IMR-90 (cell line): ENCODE measurements at regions not wholly inside any gene's neighbourhood (a gene's known extent, or its start where the extent isn't known, plus 50 kb on each side); places are given as distances from the start of the nearest gene placed in this dataset.

Experiments used
- ATAC-seq: fragments of 200-7000 bp; cut with Tn5 transposase; 2 replicates; pipeline ENCODE4 v1.9.1; 2020; ENCODE audit warnings: low read depth, mild to moderate bottlenecking, moderate library complexity
- BruUV-seq: library from RNA; stranded (reverse); fragments of 400-500 nt; replicated peaks from 2 replicates; lab custom pipeline; 2021; lab: Mats Ljungman, UMichigan
- CTCF ChIA-PET: fragments of 300-600 bp; formaldehyde crosslinking; extraction: SDS; loops from one replicate; lab custom pipeline; 2021; ENCODE audit warnings: antibody characterized with exemption; lab: Yijun Ruan, JAX
- POLR2A ChIA-PET: fragments of 300-600 bp; sonication (Branson Sonifier 250); formaldehyde crosslinking; loops from one replicate; lab custom pipeline; 2022; ENCODE audit warnings: antibody characterized with exemption; ENCODE audit not compliant: unreplicated experiment; lab: Charles Lee
- DNase-seq: peaks from one replicate; pipeline ENCODE4 v3.0.0; 2013
- H2AFZ ChIP-seq: replicated peaks from 2 replicates; pipeline ENCODE3; 2013; ENCODE audit warnings: low read length, mild to moderate bottlenecking; ENCODE audit not compliant: poor library complexity
- H2AK5ac ChIP-seq: 2 replicates; pipeline ENCODE4 v1.6.1; 2013; ENCODE audit warnings: low read depth, low read length, inconsistent platforms
- H2AK9ac ChIP-seq: replicated peaks from 2 replicates; pipeline ENCODE3; 2013; ENCODE audit warnings: mild to moderate bottlenecking, low read depth, low read length, moderate library complexity; ENCODE audit not compliant: poor library complexity
- H2BK120ac ChIP-seq: 2 replicates; pipeline ENCODE4 v1.6.1; 2013; ENCODE audit warnings: low read depth, low read length, inconsistent platforms
- H2BK15ac ChIP-seq: 3 replicates; pipeline ENCODE4 v1.6.1; 2013; ENCODE audit warnings: low read depth, low read length, inconsistent platforms
- H2BK20ac ChIP-seq: 2 replicates; pipeline ENCODE4 v1.6.1; 2013; ENCODE audit warnings: low read depth, mild to moderate bottlenecking, inconsistent platforms, low read length, moderate library complexity
- H2BK5ac ChIP-seq: 2 replicates; pipeline ENCODE4 v1.6.1; 2013; ENCODE audit warnings: mild to moderate bottlenecking, low read depth, low read length, inconsistent platforms; ENCODE audit not compliant: poor library complexity, severe bottlenecking
- H3K14ac ChIP-seq: replicated peaks from 2 replicates; pipeline ENCODE4 v1.6.1; 2013; ENCODE audit warnings: low read depth, low read length, inconsistent platforms
- H3K18ac ChIP-seq: 2 replicates; pipeline ENCODE4 v1.6.1; 2013; ENCODE audit warnings: low read depth, low read length, control low read depth
- H3K23ac ChIP-seq: 2 replicates; pipeline ENCODE4 v1.6.1; 2013; ENCODE audit warnings: low read depth, low read length, inconsistent platforms
- H3K27ac ChIP-seq: 2 replicates; pipeline ENCODE4 v1.5.1; 2013; ENCODE audit warnings: mild to moderate bottlenecking, control low read depth, low read length; ENCODE audit not compliant: insufficient read depth
- H3K27me3 ChIP-seq: 2 replicates; pipeline ENCODE4 v1.6.1; 2013; ENCODE audit warnings: low read length; ENCODE audit not compliant: control insufficient read depth, insufficient read depth
- H3K36me3 ChIP-seq: 2 replicates; pipeline ENCODE4 v1.6.1; 2013; ENCODE audit warnings: low read length, mixed read lengths; ENCODE audit not compliant: control insufficient read depth, insufficient read depth
- H3K4ac ChIP-seq: 2 replicates; pipeline ENCODE4 v1.6.1; 2013; ENCODE audit warnings: low read depth, low read length, inconsistent platforms
- H3K4me1 ChIP-seq: 2 replicates; pipeline ENCODE4 v1.6.1; 2013; ENCODE audit warnings: low read length, mixed read lengths; ENCODE audit not compliant: control insufficient read depth, insufficient read depth
- H3K4me2 ChIP-seq: 2 replicates; pipeline ENCODE4 v1.6.1; 2013; ENCODE audit warnings: low read depth, mild to moderate bottlenecking, control low read depth, low read length, moderate library complexity
- H3K4me3 ChIP-seq: 2 replicates; pipeline ENCODE4 v1.5.1; 2013; ENCODE audit warnings: low read depth, mild to moderate bottlenecking, control low read depth, low read length, moderate library complexity; ENCODE audit not compliant: insufficient read depth
- H3K56ac ChIP-seq: 2 replicates; pipeline ENCODE4 v1.6.1; 2013; ENCODE audit warnings: low read length, inconsistent platforms; ENCODE audit not compliant: insufficient read depth; ENCODE audit errors: extremely low read depth
- H3K79me1 ChIP-seq, 2 experiments: 2 replicates each; pipeline ENCODE4 v1.6.1; 2013; ENCODE audit warnings: low read length in 2 of 2, inconsistent platforms in 1 of 2, low read depth in 1 of 2
- H3K9ac ChIP-seq: 2 replicates; pipeline ENCODE4 v1.6.1; 2013; ENCODE audit warnings: low read depth, low read length, control low read depth
- H3K9me1 ChIP-seq: 2 replicates; pipeline ENCODE4 v1.6.1; 2013; ENCODE audit warnings: low read length, inconsistent platforms; ENCODE audit not compliant: insufficient read depth
- H3K9me3 ChIP-seq: 2 replicates; pipeline ENCODE4 v1.6.1; 2013; ENCODE audit warnings: low read length; ENCODE audit not compliant: control insufficient read depth, insufficient read depth
- H4K20me1 ChIP-seq: 2 replicates; pipeline ENCODE4 v1.6.1; 2013; ENCODE audit warnings: low read length, inconsistent platforms; ENCODE audit not compliant: insufficient read depth
- H4K5ac ChIP-seq: 2 replicates; pipeline ENCODE4 v1.6.1; 2013; ENCODE audit warnings: mild to moderate bottlenecking, low read depth, low read length, control low read depth
- H4K8ac ChIP-seq, 2 experiments: 2 replicates each; pipeline ENCODE4 v1.6.1; 2013; ENCODE audit warnings: low read depth in 2 of 2, low read length in 2 of 2, control low read depth in 1 of 2, inconsistent platforms in 1 of 2
- H4K91ac ChIP-seq: 2 replicates; pipeline ENCODE4 v1.6.1; 2013; ENCODE audit warnings: low read depth, low read length, inconsistent platforms; ENCODE audit not compliant: insufficient read depth
- BHLHE40 ChIP-seq: fragments of 150-350 bp; IDR thresholded peaks from 2 replicates; pipeline ENCODE4 v1.6.1; 2016; ENCODE audit warnings: mild to moderate bottlenecking, low read depth, low read length
- FOS ChIP-seq: fragments of 150-350 bp; IDR thresholded peaks from 2 replicates; pipeline ENCODE4 v1.6.1; 2016; ENCODE audit warnings: low read depth, low read length
- MAFK ChIP-seq: IDR thresholded peaks from 2 replicates; pipeline ENCODE4 v1.6.1; 2012; ENCODE audit warnings: low read depth, low read length, improper control_type of control experiment
- NFE2L2 ChIP-seq: fragments of 150-350 bp; IDR thresholded peaks from 2 replicates; pipeline ENCODE4 v1.6.1; 2016; ENCODE audit warnings: low read depth, mild to moderate bottlenecking, low read length
- RAD21 ChIP-seq: IDR thresholded peaks from 2 replicates; pipeline ENCODE4 v1.6.1; 2012; ENCODE audit warnings: low read length, improper control_type of control experiment
- SMC3 ChIP-seq: fragments of 150-350 bp; IDR thresholded peaks from 2 replicates; pipeline ENCODE4 v1.6.1; 2016; ENCODE audit warnings: low read depth, mild to moderate bottlenecking, antibody characterized with exemption, low read length, moderate library complexity
- WGBS, 2 experiments: methylation state at CpG; one replicate each; pipeline versions ENCODE4 v1.1.5 to v1.1.7; 2013; ENCODE audit warnings: missing lambda C conversion rate in 2 of 2; ENCODE audit not compliant: insufficient read length in 1 of 2; ENCODE audit errors: extremely low coverage in 2 of 2; 5-methylcytosine and 5-hydroxymethylcytosine counted together
- dilution Hi-C: fragments of 300-500 bp; cut with HindIII; formaldehyde crosslinking; loops from one replicate; pipeline ENCODE4 v1.14.3; 2018; ENCODE audit warnings: low sequenced_read_pairs; ENCODE audit not compliant: unreplicated experiment
- in situ Hi-C: fragments of 300-500 bp; cut with MboI; formaldehyde crosslinking; loops from 3 replicates; pipeline ENCODE4 v1.14.3; 2019; ENCODE audit warnings: low sequenced_read_pairs, inconsistent platforms, mixed read lengths
- intact Hi-C: fragments of 100-400 bp; cut with micrococcal nuclease; formaldehyde crosslinking; loops from 2 replicates; pipeline ENCODE4 v1.10.0; 2022

- no peak overlapping the region for H2AFZ ChIP-seq
- intact Hi-C loops, result no loop called here
- H2AK9ac ChIP-seq, result no peak overlapping the region
- H3K23ac ChIP-seq, result no peak overlapping the region
- no peak overlapping the region for H3K18ac ChIP-seq
- H3K79me1 ChIP-seq, result no peaks in the 10 kb centered on the region
- no peak for TF ChIP-seq BHLHE40
- no peak for TF ChIP-seq MAFK
- no peak for TF ChIP-seq RAD21
- no peak for TF ChIP-seq SMC3
- TF ChIP-seq NFE2L2, result no peak
- no peak for TF ChIP-seq FOS
- no peaks in the 10 kb centered on the region for H3K36me3 ChIP-seq
- no peak for ATAC-seq
- no peak overlapping the region for H3K4me2 ChIP-seq
- ChIA-PET POLR2A (no interaction called here), CTCF (no interaction called here)
- H3K27ac ChIP-seq, result no peak overlapping the region
- no peak overlapping the region for H2BK5ac ChIP-seq
- H2BK120ac ChIP-seq, result no peak overlapping the region
- no peak overlapping the region for H4K91ac ChIP-seq
- H4K5ac ChIP-seq, result no peak overlapping the region
- H2AK5ac ChIP-seq, result no peak overlapping the region
- no peak overlapping the region for H3K9ac ChIP-seq
- H3K9me1 ChIP-seq, result no peaks in the 10 kb centered on the region
- no peaks in the 10 kb centered on the region for H3K4me1 ChIP-seq
- H3K56ac ChIP-seq, result no peak overlapping the region
- BruUV-seq, result no TSS peak
- H3K4me3 ChIP-seq, result no peak overlapping the region
- no peak overlapping the region for H3K14ac ChIP-seq
- no peak overlapping the region for H2BK15ac ChIP-seq
- H3K4ac ChIP-seq, result no peak overlapping the region
- no peak overlapping the region for H4K8ac ChIP-seq
- peaks cover 5% of the 10 kb centered on the region; the same call in 1 of the 2 replicates for H3K9me3 ChIP-seq
- H4K20me1 ChIP-seq, result no peaks in the 10 kb centered on the region
- dilution Hi-C loops, result no loop called here
- in situ Hi-C loops, result no loop called here
- no peak overlapping the region for H2BK20ac ChIP-seq
- DNase-seq, result no peak
- peaks cover 16% of the 10 kb centered on the region for H3K27me3 ChIP-seq
- no CpG with 5 or more reads among the region's 4 CpGs for WGBS, 2 experiments
Observed at GRCh38 chr5:74367241-74367733, 273.2 kb downstream of the ENC1 start.
